GM06990 (cell line): ENCODE measurements at regions not wholly inside any gene's neighbourhood (a gene's known extent, or its start where the extent isn't known, plus 50 kb on each side); places are given as distances from the start of the nearest gene placed in this dataset.

Experiments
- DNase-seq: peaks from one replicate; pipeline ENCODE4 v3.0.0-alpha.2; 2011; ENCODE audit not compliant: insufficient read length; ENCODE audit errors: extremely low read depth
- H3K27me3 ChIP-seq: replicated peaks from 2 replicates; pipeline ENCODE4 v1.6.0; 2011; ENCODE audit warnings: low read length; ENCODE audit not compliant: control insufficient read depth, insufficient read depth
- H3K36me3 ChIP-seq: 2 replicates; pipeline ENCODE4 v1.5.1; 2011; ENCODE audit warnings: low read length; ENCODE audit not compliant: control insufficient read depth, insufficient read depth
- H3K4me3 ChIP-seq: replicated peaks from 2 replicates; pipeline ENCODE4 v1.5.1; 2011; ENCODE audit warnings: low read depth, mild to moderate bottlenecking, control low read depth, low read length
- CTCF ChIP-seq: IDR thresholded peaks from 2 replicates; pipeline ENCODE4 v1.5.1; 2011; ENCODE audit warnings: low read length, control low read depth, mild to moderate bottlenecking, inconsistent platforms; ENCODE audit not compliant: insufficient read depth, poor library complexity, severe bottlenecking

DNA sequence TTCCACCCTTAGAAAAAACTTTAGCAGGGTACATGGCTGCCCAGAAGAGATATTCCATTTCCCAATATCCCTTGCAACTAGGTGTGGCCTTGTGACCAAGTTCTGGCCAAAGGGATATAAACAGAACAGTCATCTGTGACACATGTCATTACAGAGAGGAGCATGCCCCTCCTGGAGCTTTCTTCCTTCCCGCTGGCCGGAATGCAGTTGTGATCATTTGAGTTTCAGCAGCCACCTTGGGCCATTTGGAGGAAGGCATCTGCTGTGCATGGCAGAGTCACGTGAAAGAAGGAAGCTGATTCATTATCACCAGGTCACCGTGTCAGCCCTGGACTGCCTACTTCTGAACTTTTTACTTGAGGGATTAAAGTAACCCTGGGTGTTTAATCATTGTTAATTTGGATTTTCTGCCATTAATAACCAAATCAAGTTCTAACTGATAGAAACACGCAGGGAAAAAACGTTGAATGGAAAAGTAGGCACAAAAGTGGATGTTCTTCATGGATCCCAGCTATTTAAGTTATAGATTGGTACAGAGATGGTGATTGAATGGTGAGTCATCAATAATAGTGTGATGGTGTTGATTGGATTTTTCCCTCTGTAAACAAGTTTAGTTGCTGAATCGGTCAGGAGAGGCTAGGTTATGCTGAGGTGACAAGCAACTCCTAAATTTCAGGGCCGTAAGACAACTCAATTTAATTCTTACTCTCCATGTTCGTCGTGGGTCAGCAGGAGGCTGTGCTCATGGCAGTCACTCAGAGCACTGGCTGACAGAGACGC is 80.7 kb upstream of the CCDC167 start:
- no peak for DNase-seq
- Histone ChIP-seq H3K36me3 (no peaks in the 10 kb centered on the region), H3K4me3 (no peak overlapping the region), H3K27me3 (no peaks in the 10 kb centered on the region)
- no peak for TF ChIP-seq CTCF

DNA sequence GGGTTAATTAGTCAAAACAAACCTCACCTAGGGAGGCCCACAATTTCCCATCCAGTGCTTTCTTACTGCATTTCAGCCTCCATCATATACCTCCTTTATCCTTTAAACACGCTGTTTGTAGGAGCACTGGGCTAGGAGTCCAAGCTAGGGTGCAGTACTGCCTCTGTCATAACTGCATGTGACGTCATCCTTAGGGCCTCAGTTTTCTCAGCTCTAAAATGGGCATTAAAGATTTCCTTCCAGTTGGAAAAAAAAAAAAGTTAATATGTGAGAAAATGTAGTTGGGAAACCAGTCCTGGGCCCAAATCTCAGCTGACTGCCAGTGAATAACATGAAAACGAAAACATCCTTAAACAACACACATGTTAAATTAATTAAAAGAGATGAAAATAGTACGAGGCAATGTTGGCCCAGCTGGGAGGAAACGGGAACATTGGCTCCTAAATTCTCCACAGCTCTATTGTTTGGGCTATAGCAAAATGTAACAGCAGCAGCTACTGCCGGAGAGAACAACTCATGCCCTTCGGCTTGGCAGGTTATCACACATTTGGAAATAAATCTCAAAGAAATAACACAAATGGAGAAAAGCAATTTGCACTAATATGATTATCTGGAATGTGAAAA is 79.9 kb upstream of the CCDC167 start:
- no peaks in the 10 kb centered on the region for H3K36me3 ChIP-seq
- H3K4me3 ChIP-seq: no peak overlapping the region
- DNase-seq: no peak
- H3K27me3 ChIP-seq: no peaks in the 10 kb centered on the region
- TF ChIP-seq CTCF: no peak

- no peaks in the 10 kb centered on the region for H3K36me3 ChIP-seq
- H3K27me3 ChIP-seq: no peaks in the 10 kb centered on the region
- no peak for DNase-seq
- H3K4me3 ChIP-seq: no peak overlapping the region
- TF ChIP-seq CTCF: no peak
Observed at GRCh38 chr6:37578104-37578503, 78.4 kb upstream of the CCDC167 start.

- Histone ChIP-seq H3K27me3 (no peaks in the 10 kb centered on the region), H3K4me3 (no peak overlapping the region), H3K36me3 (no peaks in the 10 kb centered on the region)
- DNase-seq: no peak
- TF ChIP-seq CTCF: no peak
Observed at GRCh38 chr6:37576336-37576737, 76.6 kb upstream of the CCDC167 start.

GRCh38 chr6:37575221-37575620 is 75.5 kb upstream of the CCDC167 start:
- Histone ChIP-seq H3K4me3 (no peak overlapping the region), H3K27me3 (no peaks in the 10 kb centered on the region), H3K36me3 (no peaks in the 10 kb centered on the region)
- TF ChIP-seq CTCF: no peak
- no peak for DNase-seq

DNA sequence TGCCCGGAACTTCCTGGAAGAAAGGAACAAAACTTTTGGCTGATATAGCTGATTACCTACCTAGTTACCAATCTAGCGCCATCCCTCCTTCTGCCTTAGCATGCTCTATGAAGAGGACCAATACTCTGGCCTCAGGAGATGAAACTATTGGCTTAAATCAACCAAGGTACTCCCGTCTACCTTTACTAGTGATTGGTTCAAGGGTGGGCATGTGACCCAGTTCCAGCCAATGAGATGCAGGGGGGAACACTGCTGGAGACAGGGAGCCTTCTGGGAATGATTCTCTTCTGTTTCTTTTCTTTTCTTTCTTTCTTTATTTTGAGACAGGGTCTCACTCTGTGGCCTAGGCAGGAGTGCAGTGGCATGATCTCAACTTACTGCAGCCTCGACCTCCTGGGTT is 72.6 kb upstream of the CCDC167 start:
- no peak for DNase-seq
- Histone ChIP-seq H3K27me3 (no peaks in the 10 kb centered on the region; the same call in 1 of the 2 replicates), H3K4me3 (no peak overlapping the region), H3K36me3 (no peaks in the 10 kb centered on the region)
- no peak for TF ChIP-seq CTCF
